GM19372 (cell line): ENCODE measurements at regions not wholly inside any gene's neighbourhood (a gene's known extent, or its start where the extent isn't known, plus 50 kb on each side); places are given as distances from the start of the nearest gene placed in this dataset.

Source experiments
- ATAC-seq: cut with Tn5 transposase; IDR thresholded peaks from one replicate; pipeline ENCODE4 v1.9.1; 2021; ENCODE audit warnings: mild to moderate bottlenecking, low read depth, moderate library complexity; ENCODE audit not compliant: unreplicated experiment

GRCh38 chr2:107358362-107358761 lies 468.3 kb upstream of the RGPD4 start:
- no peak for ATAC-seq

GRCh38 chr2:107359021-107359420 lies 467.7 kb upstream of the RGPD4 start:
- ATAC-seq, result no peak

GRCh38 chr2:107361751-107362381 lies 464.8 kb upstream of the RGPD4 start:
- ATAC-seq, result no peak

- ATAC-seq, result no peak
Measured at GRCh38 chr2:107362993-107363392, 463.7 kb upstream of the RGPD4 start.

- ATAC-seq, result no peak
Measured at GRCh38 chr2:107363806-107364205, 462.9 kb upstream of the RGPD4 start.

GRCh38 chr2:107364361-107364950 lies 462.2 kb upstream of the RGPD4 start:
- no peak for ATAC-seq

- ATAC-seq, result no peak
Measured at GRCh38 chr2:107374249-107374648, 452.4 kb upstream of the RGPD4 start.

GRCh38 chr2:107376909-107377308 lies 449.8 kb upstream of the RGPD4 start:
- ATAC-seq, result no peak

- ATAC-seq, result no peak
Measured at GRCh38 chr2:107380912-107381311, 445.8 kb upstream of the RGPD4 start.

GRCh38 chr2:107383691-107384090 lies 443.0 kb upstream of the RGPD4 start:
- no peak for ATAC-seq

GRCh38 chr2:107384422-107384821 lies 442.3 kb upstream of the RGPD4 start:
- ATAC-seq, result no peak

- no peak for ATAC-seq
Measured at GRCh38 chr2:107385921-107386320, 440.8 kb upstream of the RGPD4 start.

- ATAC-seq, result no peak
Measured at GRCh38 chr2:107392241-107392704, 434.4 kb upstream of the RGPD4 start.

- no peak for ATAC-seq
Measured at GRCh38 chr2:107393516-107393915, 433.2 kb upstream of the RGPD4 start.

GRCh38 chr2:107398683-107399082 lies 428.0 kb upstream of the RGPD4 start:
- no peak for ATAC-seq

GRCh38 chr2:107402330-107402729 lies 424.4 kb upstream of the RGPD4 start:
- ATAC-seq, result no peak

GRCh38 chr2:107405261-107405660 lies 421.4 kb upstream of the RGPD4 start:
- ATAC-seq, result no peak

- ATAC-seq, result no peak
Measured at GRCh38 chr2:107407017-107407416, 419.7 kb upstream of the RGPD4 start.

- ATAC-seq, result no peak
Measured at GRCh38 chr2:107407974-107408373, 418.7 kb upstream of the RGPD4 start.

- no peak for ATAC-seq
Measured at GRCh38 chr2:107411267-107411666, 415.4 kb upstream of the RGPD4 start.

- no peak for ATAC-seq
Measured at GRCh38 chr2:107412209-107412904, 414.3 kb upstream of the RGPD4 start.

GRCh38 chr2:107412981-107413380 lies 413.7 kb upstream of the RGPD4 start:
- no peak for ATAC-seq
